B cell (primary cell): ENCODE measurements at regions not wholly inside any gene's neighbourhood (a gene's known extent, or its start where the extent isn't known, plus 50 kb on each side); places are given as distances from the start of the nearest gene placed in this dataset.
"Not testable (repeated sequence)": the region's sequence is repeated elsewhere in the genome, so short reads cannot be mapped to it uniquely, and the experiment has no call there.

Experiments used
- ATAC-seq: fragments of 200-7000 bp; cut with Tn5 transposase; one replicate; pipeline ENCODE4 v1.10.0; 2021; ENCODE audit warnings: low read depth, mild to moderate bottlenecking, moderate number of reproducible peaks, moderate library complexity
- CTCF ChIA-PET: fragments of 350-600 bp; sonication (Branson Sonifier 250); formaldehyde crosslinking; loops from one replicate; lab custom pipeline; 2021; ENCODE audit warnings: antibody characterized with exemption, inconsistent platforms; lab: Charles Lee
- POLR2A ChIA-PET: fragments of 350-600 bp; sonication (Branson Sonifier 250); formaldehyde crosslinking; loops from one replicate; lab custom pipeline; 2021; ENCODE audit warnings: antibody characterized with exemption; lab: Charles Lee
- DNase-seq: peaks from one replicate; pipeline ENCODE4 v3.0.0; 2013
- H2AFZ ChIP-seq: 2 replicates; pipeline ENCODE4 v1.6.1; 2012; ENCODE audit warnings: mild to moderate bottlenecking, low read depth, low read length; ENCODE audit not compliant: insufficient read depth, poor library complexity, severe bottlenecking
- H3K27ac ChIP-seq, 2 donors: 1 replicate in 1 of 2; 2 replicates in 1 of 2; pipeline ENCODE4 v1.5.1; 2012 to 2013; ENCODE audit warnings: low read length in 2 of 2, mild to moderate bottlenecking in 2 of 2, moderate library complexity in 1 of 2
- H3K27me3 ChIP-seq, 4 experiments: fragments of 200-600 bp in 1 of 4; sonication (generic) in 1 of 4; replicated peaks in 1 of 4; 1 replicate in 2 of 4; 2 replicates in 2 of 4; pipeline versions ENCODE4 v1.6.1 to v1.7.0; 2013 to 2016; ENCODE audit warnings: low read length in 3 of 4, mild to moderate bottlenecking in 2 of 4, mixed read lengths in 1 of 4, moderate library complexity in 1 of 4; ENCODE audit not compliant: insufficient read depth in 4 of 4, control insufficient read depth in 3 of 4; ENCODE audit errors: control extremely low read depth in 1 of 4
- H3K36me3 ChIP-seq, 2 experiments: replicated peaks in 1 of 2; 1 replicate in 1 of 2; 2 replicates in 1 of 2; pipeline versions ENCODE4 v1.6.1 to v1.7.1; 2013; ENCODE audit warnings: low read length in 1 of 2; ENCODE audit not compliant: insufficient read depth in 2 of 2, control insufficient read depth in 1 of 2; ENCODE audit errors: control extremely low read depth in 1 of 2, extremely low read depth in 1 of 2
- H3K4me1 ChIP-seq, 2 donors: fragments of 200-600 bp in 1 of 2; sonication (generic) in 1 of 2; 1 replicate in 1 of 2; 2 replicates in 1 of 2; pipeline versions ENCODE4 v1.5.1 to v1.6.1; 2013 to 2017; ENCODE audit warnings: low read length in 2 of 2; ENCODE audit not compliant: control insufficient read depth in 2 of 2, insufficient read depth in 2 of 2
- H3K4me2 ChIP-seq: replicated peaks from 2 replicates; pipeline ENCODE3; 2012; ENCODE audit warnings: mild to moderate bottlenecking, low read depth, low read length; ENCODE audit not compliant: poor library complexity, severe bottlenecking
- H3K4me3 ChIP-seq, 5 experiments: fragments of 200-600 bp in 1 of 5; sonication (generic) in 1 of 5; 1 replicate in 3 of 5; 2 replicates in 2 of 5; pipeline versions ENCODE4 v1.5.1 to v1.7.0; 2011 to 2016; ENCODE audit warnings: low read length in 4 of 5, mild to moderate bottlenecking in 4 of 5, low read depth in 2 of 5, control low read depth in 1 of 5, moderate library complexity in 1 of 5; ENCODE audit not compliant: insufficient read depth in 1 of 5; ENCODE audit errors: control extremely low read depth in 1 of 5, extremely low read depth in 1 of 5
- H3K79me2 ChIP-seq: fragments of 200-600 bp; sonication (generic); one replicate; pipeline ENCODE4 v1.6.0; 2016; ENCODE audit warnings: low read length; ENCODE audit not compliant: control insufficient read depth, insufficient read depth
- H3K9ac ChIP-seq: fragments of 200-600 bp; sonication (generic); 2 replicates; pipeline ENCODE4 v1.6.1; 2017; ENCODE audit warnings: mild to moderate bottlenecking, low read length, moderate library complexity
- H3K9me3 ChIP-seq, 3 donors: one replicate each; pipeline versions ENCODE4 v1.6.1 to v1.7.1; 2013; ENCODE audit warnings: low read length in 2 of 3; ENCODE audit not compliant: control insufficient read depth in 2 of 3, insufficient read depth in 1 of 3; ENCODE audit errors: control extremely low read depth in 1 of 3
- H4K20me1 ChIP-seq: 2 replicates; pipeline ENCODE4 v1.6.0; 2012; ENCODE audit warnings: mild to moderate bottlenecking, low read length; ENCODE audit not compliant: insufficient read depth, control insufficient read depth, poor library complexity, severe bottlenecking
- H3K27ac Mint-ChIP-seq: one replicate; pipeline ENCODE4 v1.8.0; 2021; ENCODE audit warnings: mixed read lengths
- H3K27me3 Mint-ChIP-seq: one replicate; pipeline ENCODE4 v1.8.0; 2021; ENCODE audit warnings: mixed read lengths
- H3K4me1 Mint-ChIP-seq: one replicate; pipeline ENCODE4 v1.8.0; 2021; ENCODE audit warnings: mixed read lengths
- H3K4me3 Mint-ChIP-seq: one replicate; pipeline ENCODE4 v1.8.0; 2021; ENCODE audit warnings: mixed read lengths
- H3K9me3 Mint-ChIP-seq: one replicate; pipeline ENCODE4 v1.8.0; 2022; ENCODE audit warnings: mixed read lengths; ENCODE audit not compliant: insufficient read depth
- EZH2 ChIP-seq: IDR thresholded peaks from 2 replicates; pipeline ENCODE4 v1.6.1; 2012; ENCODE audit warnings: borderline replicate concordance, low read depth, mild to moderate bottlenecking, moderate library complexity, low read length; ENCODE audit not compliant: insufficient read depth, poor library complexity, severe bottlenecking
- WGBS: methylation state at CpG from one replicate; pipeline ENCODE4 v1.1.5; 2013; ENCODE audit warnings: missing lambda C conversion rate; ENCODE audit not compliant: insufficient coverage; 5-methylcytosine and 5-hydroxymethylcytosine counted together
- intact Hi-C: fragments of 100-400 bp; cut with micrococcal nuclease; formaldehyde crosslinking; loops from one replicate; pipeline ENCODE4 v1.10.0; 2022
- TF ChIP-seq, protein P1 (sequence below): fragments of 200-600 bp; IDR thresholded peaks from one replicate; pipeline ENCODE4 v1.8.0; 2022; ENCODE audit warnings: antibody characterized with exemption, mild to moderate bottlenecking

DNA sequence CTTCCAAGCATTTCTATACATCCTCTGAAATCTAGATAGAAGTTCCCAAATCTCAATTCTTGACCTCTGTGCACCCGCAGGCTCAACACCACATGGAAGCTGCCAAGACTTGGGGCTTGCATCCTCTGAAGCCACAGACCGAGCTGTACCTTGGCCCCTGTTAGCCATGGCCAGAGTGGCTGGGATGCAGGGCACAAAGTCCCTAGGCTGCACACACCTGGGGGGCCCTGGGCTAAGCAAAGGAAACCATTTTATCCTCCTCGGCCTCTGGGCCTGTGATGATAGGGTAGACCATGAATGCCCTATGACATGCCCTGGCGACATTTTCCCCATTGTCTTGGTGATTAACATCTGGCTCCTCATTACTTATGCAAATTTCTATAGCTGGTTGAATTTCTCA, 97.1 kb upstream of the CCDC39 start:
- no peaks in the 10 kb centered on the region for H3K79me2 ChIP-seq
- POLR2A ChIA-PET = no interaction called here
- no peak overlapping the region for H3K4me3 Mint-ChIP-seq
- intact Hi-C loops = no loop called here
- CTCF ChIA-PET = no interaction called here
- DNase-seq (no peak), ATAC-seq (no peak)
- no peak overlapping the region for H3K27ac ChIP-seq
- H3K36me3 ChIP-seq = no peaks in the 10 kb centered on the region
- TF ChIP-seq, protein P1, sequence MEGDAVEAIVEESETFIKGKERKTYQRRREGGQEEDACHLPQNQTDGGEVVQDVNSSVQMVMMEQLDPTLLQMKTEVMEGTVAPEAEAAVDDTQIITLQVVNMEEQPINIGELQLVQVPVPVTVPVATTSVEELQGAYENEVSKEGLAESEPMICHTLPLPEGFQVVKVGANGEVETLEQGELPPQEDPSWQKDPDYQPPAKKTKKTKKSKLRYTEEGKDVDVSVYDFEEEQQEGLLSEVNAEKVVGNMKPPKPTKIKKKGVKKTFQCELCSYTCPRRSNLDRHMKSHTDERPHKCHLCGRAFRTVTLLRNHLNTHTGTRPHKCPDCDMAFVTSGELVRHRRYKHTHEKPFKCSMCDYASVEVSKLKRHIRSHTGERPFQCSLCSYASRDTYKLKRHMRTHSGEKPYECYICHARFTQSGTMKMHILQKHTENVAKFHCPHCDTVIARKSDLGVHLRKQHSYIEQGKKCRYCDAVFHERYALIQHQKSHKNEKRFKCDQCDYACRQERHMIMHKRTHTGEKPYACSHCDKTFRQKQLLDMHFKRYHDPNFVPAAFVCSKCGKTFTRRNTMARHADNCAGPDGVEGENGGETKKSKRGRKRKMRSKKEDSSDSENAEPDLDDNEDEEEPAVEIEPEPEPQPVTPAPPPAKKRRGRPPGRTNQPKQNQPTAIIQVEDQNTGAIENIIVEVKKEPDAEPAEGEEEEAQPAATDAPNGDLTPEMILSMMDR = no peak
- TF ChIP-seq EZH2 = no peak
- no peak overlapping the region for H3K27ac Mint-ChIP-seq
- no peaks in the 10 kb centered on the region for H3K27me3 ChIP-seq
- H3K4me1 ChIP-seq = no peaks in the 10 kb centered on the region
- H3K4me1 Mint-ChIP-seq = no peaks in the 10 kb centered on the region
- no peak overlapping the region for H2AFZ ChIP-seq
- H3K27me3 Mint-ChIP-seq = no peaks in the 10 kb centered on the region
- H3K9me3 ChIP-seq = peaks cover 0 to 26% (median 18%) of the 10 kb centered on the region in 3 donors
- H3K4me3 ChIP-seq = no peak overlapping the region
- no peak overlapping the region for H3K4me2 ChIP-seq
- no peaks in the 10 kb centered on the region for H4K20me1 ChIP-seq
- H3K9ac ChIP-seq = no peak overlapping the region
- H3K9me3 Mint-ChIP-seq = peaks cover 36% of the 10 kb centered on the region
- WGBS = 88% methylated on average over 2 of the region's 4 CpGs

DNA sequence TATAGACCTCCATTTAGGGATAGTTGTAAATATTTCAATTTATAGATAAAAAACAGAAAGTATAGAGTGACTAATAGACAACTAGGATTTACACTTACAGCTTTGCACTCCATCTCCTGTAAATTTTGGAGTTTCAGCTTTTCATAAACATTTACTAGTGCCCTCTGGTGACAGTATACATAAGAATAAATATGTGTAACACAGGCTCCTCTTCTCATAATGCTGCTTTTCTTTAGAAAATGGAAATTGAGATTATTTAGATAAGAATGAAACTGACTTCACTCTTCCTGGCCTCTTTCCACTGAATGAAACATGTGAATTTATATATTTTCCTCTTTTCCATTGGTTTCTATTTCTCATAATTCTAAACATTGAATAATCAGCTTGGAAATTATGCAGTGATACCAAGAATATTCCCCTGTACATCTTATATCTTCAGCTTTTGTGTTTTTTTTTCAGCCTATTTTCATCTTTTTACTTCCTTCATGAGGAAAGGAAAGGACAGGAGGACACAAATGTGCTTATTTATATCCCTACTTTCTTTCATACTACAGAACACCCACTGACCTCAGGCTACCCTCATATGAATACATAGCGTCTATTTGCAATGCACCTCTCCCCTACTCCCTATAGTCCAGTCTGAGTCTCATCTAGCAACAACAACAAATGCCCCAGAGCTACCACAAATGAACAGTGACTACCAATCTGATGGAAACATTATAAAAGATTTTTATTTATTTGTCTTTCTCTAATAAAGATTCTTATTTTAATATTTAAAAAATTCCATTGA, 103.1 kb upstream of the CCDC39 start:
- TF ChIP-seq EZH2 = no peak
- TF ChIP-seq, protein P1 = no peak
- POLR2A ChIA-PET = no interaction called here
- Histone ChIP-seq H3K9ac (no peak overlapping the region), H3K9me3 (peaks cover 0 to 20% (median 6%) of the 10 kb centered on the region in 3 donors), H2AFZ (no peak overlapping the region), H3K4me1 (no peaks in the 10 kb centered on the region), H3K36me3 (no peaks in the 10 kb centered on the region), H3K27ac (no peak overlapping the region), H3K79me2 (no peaks in the 10 kb centered on the region), H3K4me3 (no peak overlapping the region), H3K27me3 (peaks cover 0 to 2% (median 0%) of the 10 kb centered on the region in 4 experiments), H4K20me1 (no peaks in the 10 kb centered on the region), H3K4me2 (no peak overlapping the region)
- no peak overlapping the region for H3K4me3 Mint-ChIP-seq
- no peak overlapping the region for H3K27ac Mint-ChIP-seq
- no peaks in the 10 kb centered on the region for H3K4me1 Mint-ChIP-seq
- H3K9me3 Mint-ChIP-seq = peaks cover 16% of the 10 kb centered on the region
- H3K27me3 Mint-ChIP-seq = no peaks in the 10 kb centered on the region
- CTCF ChIA-PET = no interaction called here
- no peak for ATAC-seq
- intact Hi-C loops = no loop called here
- DNase-seq = no peak
- WGBS = no CpG with 5 or more reads among the region's 1 CpG

DNA sequence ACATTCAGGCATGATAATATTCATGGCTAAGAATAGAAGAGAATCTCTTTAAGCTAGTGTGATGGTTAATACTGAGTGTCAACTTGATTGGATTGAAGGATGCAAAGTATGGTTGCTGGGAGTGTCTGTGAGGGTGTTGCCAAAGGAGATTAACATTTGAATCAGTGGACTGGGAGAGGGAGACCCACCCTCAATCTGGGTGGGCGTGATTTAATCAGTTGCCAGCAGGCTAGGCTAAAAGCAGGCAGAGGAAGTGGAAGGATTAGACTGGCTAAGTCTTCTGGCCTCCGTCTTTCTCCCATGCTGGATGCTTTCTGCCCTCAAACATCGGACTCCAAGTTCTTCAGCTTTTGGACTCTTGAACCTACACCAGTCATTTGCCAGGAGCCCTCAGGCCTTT, 106.9 kb upstream of the CCDC39 start:
- H3K4me2 ChIP-seq, H3K4me3 Mint-ChIP-seq, H2AFZ ChIP-seq, DNase-seq, H3K79me2 ChIP-seq, H3K9ac ChIP-seq, H3K27me3 ChIP-seq, H3K9me3 ChIP-seq, intact Hi-C loops, H3K36me3 ChIP-seq, POLR2A ChIA-PET, H3K27ac Mint-ChIP-seq, H4K20me1 ChIP-seq, ATAC-seq, H3K9me3 Mint-ChIP-seq, H3K27me3 Mint-ChIP-seq, H3K4me1 ChIP-seq, H3K27ac ChIP-seq, CTCF ChIA-PET, H3K4me3 ChIP-seq, H3K4me1 Mint-ChIP-seq: not testable (repeated sequence)
- 85% methylated on average over 3 of the region's 3 CpGs for WGBS
